IMR-90 (cell line): ENCODE measurements at regions not wholly inside any gene's neighbourhood (a gene's known extent, or its start where the extent isn't known, plus 50 kb on each side); places are given as distances from the start of the nearest gene placed in this dataset.

Experiments
- ATAC-seq: fragments of 200-7000 bp; cut with Tn5 transposase; 2 replicates; pipeline ENCODE4 v1.9.1; 2020; ENCODE audit warnings: low read depth, mild to moderate bottlenecking, moderate library complexity
- BruUV-seq: library from RNA; stranded (reverse); fragments of 400-500 nt; replicated peaks from 2 replicates; lab custom pipeline; 2021; lab: Mats Ljungman, UMichigan
- CTCF ChIA-PET: fragments of 300-600 bp; formaldehyde crosslinking; extraction: SDS; loops from one replicate; lab custom pipeline; 2021; ENCODE audit warnings: antibody characterized with exemption; lab: Yijun Ruan, JAX
- POLR2A ChIA-PET: fragments of 300-600 bp; sonication (Branson Sonifier 250); formaldehyde crosslinking; loops from one replicate; lab custom pipeline; 2022; ENCODE audit warnings: antibody characterized with exemption; ENCODE audit not compliant: unreplicated experiment; lab: Charles Lee
- DNase-seq: peaks from one replicate; pipeline ENCODE4 v3.0.0; 2013
- H2AFZ ChIP-seq: replicated peaks from 2 replicates; pipeline ENCODE3; 2013; ENCODE audit warnings: low read length, mild to moderate bottlenecking; ENCODE audit not compliant: poor library complexity
- H2AK5ac ChIP-seq: 2 replicates; pipeline ENCODE4 v1.6.1; 2013; ENCODE audit warnings: low read depth, low read length, inconsistent platforms
- H2AK9ac ChIP-seq: replicated peaks from 2 replicates; pipeline ENCODE3; 2013; ENCODE audit warnings: mild to moderate bottlenecking, low read depth, low read length, moderate library complexity; ENCODE audit not compliant: poor library complexity
- H2BK120ac ChIP-seq: 2 replicates; pipeline ENCODE4 v1.6.1; 2013; ENCODE audit warnings: low read depth, low read length, inconsistent platforms
- H2BK15ac ChIP-seq: 3 replicates; pipeline ENCODE4 v1.6.1; 2013; ENCODE audit warnings: low read depth, low read length, inconsistent platforms
- H2BK20ac ChIP-seq: 2 replicates; pipeline ENCODE4 v1.6.1; 2013; ENCODE audit warnings: low read depth, mild to moderate bottlenecking, inconsistent platforms, low read length, moderate library complexity
- H2BK5ac ChIP-seq: 2 replicates; pipeline ENCODE4 v1.6.1; 2013; ENCODE audit warnings: mild to moderate bottlenecking, low read depth, low read length, inconsistent platforms; ENCODE audit not compliant: poor library complexity, severe bottlenecking
- H3K14ac ChIP-seq: replicated peaks from 2 replicates; pipeline ENCODE4 v1.6.1; 2013; ENCODE audit warnings: low read depth, low read length, inconsistent platforms
- H3K18ac ChIP-seq: 2 replicates; pipeline ENCODE4 v1.6.1; 2013; ENCODE audit warnings: low read depth, low read length, control low read depth
- H3K23ac ChIP-seq: 2 replicates; pipeline ENCODE4 v1.6.1; 2013; ENCODE audit warnings: low read depth, low read length, inconsistent platforms
- H3K27ac ChIP-seq: 2 replicates; pipeline ENCODE4 v1.5.1; 2013; ENCODE audit warnings: mild to moderate bottlenecking, control low read depth, low read length; ENCODE audit not compliant: insufficient read depth
- H3K27me3 ChIP-seq: 2 replicates; pipeline ENCODE4 v1.6.1; 2013; ENCODE audit warnings: low read length; ENCODE audit not compliant: control insufficient read depth, insufficient read depth
- H3K36me3 ChIP-seq: 2 replicates; pipeline ENCODE4 v1.6.1; 2013; ENCODE audit warnings: low read length, mixed read lengths; ENCODE audit not compliant: control insufficient read depth, insufficient read depth
- H3K4ac ChIP-seq: 2 replicates; pipeline ENCODE4 v1.6.1; 2013; ENCODE audit warnings: low read depth, low read length, inconsistent platforms
- H3K4me1 ChIP-seq: 2 replicates; pipeline ENCODE4 v1.6.1; 2013; ENCODE audit warnings: low read length, mixed read lengths; ENCODE audit not compliant: control insufficient read depth, insufficient read depth
- H3K4me2 ChIP-seq: 2 replicates; pipeline ENCODE4 v1.6.1; 2013; ENCODE audit warnings: low read depth, mild to moderate bottlenecking, control low read depth, low read length, moderate library complexity
- H3K4me3 ChIP-seq: 2 replicates; pipeline ENCODE4 v1.5.1; 2013; ENCODE audit warnings: low read depth, mild to moderate bottlenecking, control low read depth, low read length, moderate library complexity; ENCODE audit not compliant: insufficient read depth
- H3K56ac ChIP-seq: 2 replicates; pipeline ENCODE4 v1.6.1; 2013; ENCODE audit warnings: low read length, inconsistent platforms; ENCODE audit not compliant: insufficient read depth; ENCODE audit errors: extremely low read depth
- H3K79me1 ChIP-seq, 2 experiments: 2 replicates each; pipeline ENCODE4 v1.6.1; 2013; ENCODE audit warnings: low read length in 2 of 2, inconsistent platforms in 1 of 2, low read depth in 1 of 2
- H3K9ac ChIP-seq: 2 replicates; pipeline ENCODE4 v1.6.1; 2013; ENCODE audit warnings: low read depth, low read length, control low read depth
- H3K9me1 ChIP-seq: 2 replicates; pipeline ENCODE4 v1.6.1; 2013; ENCODE audit warnings: low read length, inconsistent platforms; ENCODE audit not compliant: insufficient read depth
- H3K9me3 ChIP-seq: 2 replicates; pipeline ENCODE4 v1.6.1; 2013; ENCODE audit warnings: low read length; ENCODE audit not compliant: control insufficient read depth, insufficient read depth
- H4K20me1 ChIP-seq: 2 replicates; pipeline ENCODE4 v1.6.1; 2013; ENCODE audit warnings: low read length, inconsistent platforms; ENCODE audit not compliant: insufficient read depth
- H4K5ac ChIP-seq: 2 replicates; pipeline ENCODE4 v1.6.1; 2013; ENCODE audit warnings: mild to moderate bottlenecking, low read depth, low read length, control low read depth
- H4K8ac ChIP-seq, 2 experiments: 2 replicates each; pipeline ENCODE4 v1.6.1; 2013; ENCODE audit warnings: low read depth in 2 of 2, low read length in 2 of 2, control low read depth in 1 of 2, inconsistent platforms in 1 of 2
- H4K91ac ChIP-seq: 2 replicates; pipeline ENCODE4 v1.6.1; 2013; ENCODE audit warnings: low read depth, low read length, inconsistent platforms; ENCODE audit not compliant: insufficient read depth
- CHD1 ChIP-seq: IDR thresholded peaks from 2 replicates; pipeline ENCODE4 v1.6.1; 2012; ENCODE audit warnings: low read depth, low read length, improper control_type of control experiment
- MAZ ChIP-seq: IDR thresholded peaks from 2 replicates; pipeline ENCODE4 v1.6.1; 2012; ENCODE audit warnings: low read depth, mild to moderate bottlenecking, low read length, improper control_type of control experiment, moderate library complexity, borderline replicate concordance
- NFE2L2 ChIP-seq: fragments of 150-350 bp; IDR thresholded peaks from 2 replicates; pipeline ENCODE4 v1.6.1; 2016; ENCODE audit warnings: low read depth, mild to moderate bottlenecking, low read length
- POLR2A ChIP-seq: IDR thresholded peaks from 2 replicates; pipeline ENCODE4 v1.6.1; 2012; ENCODE audit warnings: mild to moderate bottlenecking, low read depth, low read length
- RCOR1 ChIP-seq: IDR thresholded peaks from 2 replicates; pipeline ENCODE4 v1.6.1; 2012; ENCODE audit warnings: mild to moderate bottlenecking, low read length, improper control_type of control experiment; ENCODE audit not compliant: insufficient replicate concordance
- RFX5 ChIP-seq: IDR thresholded peaks from 2 replicates; pipeline ENCODE4 v1.8.0; 2012; ENCODE audit warnings: low read depth, mild to moderate bottlenecking, low read length, moderate library complexity
- SMC3 ChIP-seq: fragments of 150-350 bp; IDR thresholded peaks from 2 replicates; pipeline ENCODE4 v1.6.1; 2016; ENCODE audit warnings: low read depth, mild to moderate bottlenecking, antibody characterized with exemption, low read length, moderate library complexity
- WGBS, 2 experiments: methylation state at CpG; one replicate each; pipeline versions ENCODE4 v1.1.5 to v1.1.7; 2013; ENCODE audit warnings: missing lambda C conversion rate in 2 of 2; ENCODE audit not compliant: insufficient read length in 1 of 2; ENCODE audit errors: extremely low coverage in 2 of 2; 5-methylcytosine and 5-hydroxymethylcytosine counted together
- dilution Hi-C: fragments of 300-500 bp; cut with HindIII; formaldehyde crosslinking; loops from one replicate; pipeline ENCODE4 v1.14.3; 2018; ENCODE audit warnings: low sequenced_read_pairs; ENCODE audit not compliant: unreplicated experiment
- in situ Hi-C: fragments of 300-500 bp; cut with MboI; formaldehyde crosslinking; loops from 3 replicates; pipeline ENCODE4 v1.14.3; 2019; ENCODE audit warnings: low sequenced_read_pairs, inconsistent platforms, mixed read lengths
- intact Hi-C: fragments of 100-400 bp; cut with micrococcal nuclease; formaldehyde crosslinking; loops from 2 replicates; pipeline ENCODE4 v1.10.0; 2022
- TF ChIP-seq, protein P1 (sequence below): fragments of 150-350 bp; IDR thresholded peaks from 2 replicates; pipeline ENCODE4 v1.6.1; 2016; ENCODE audit warnings: low read depth, mild to moderate bottlenecking, low read length, moderate library complexity, borderline replicate concordance
- TF ChIP-seq, protein P2 (sequence below): fragments of 150-350 bp; IDR thresholded peaks from 2 replicates; pipeline ENCODE4 v1.6.1; 2017; ENCODE audit warnings: mild to moderate bottlenecking, antibody characterized with exemption, low read length, low read depth

- ATAC-seq = no peak
- no TSS peak for BruUV-seq
- H3K79me1 ChIP-seq = no peaks in the 10 kb centered on the region
- H3K4me1 ChIP-seq = no peaks in the 10 kb centered on the region
- no CpG with 5 or more reads among the region's 1 CpG for WGBS, 2 experiments
- H2AK5ac ChIP-seq = no peak overlapping the region
- no peak overlapping the region for H2BK120ac ChIP-seq
- no peak overlapping the region for H2BK5ac ChIP-seq
- H2BK20ac ChIP-seq = no peak overlapping the region
- CTCF ChIA-PET = no interaction called here
- H2BK15ac ChIP-seq = no peak overlapping the region
- H3K18ac ChIP-seq = no peak overlapping the region
- H2AFZ ChIP-seq = no peak overlapping the region
- H3K9me3 ChIP-seq = peaks cover 5% of the 10 kb centered on the region; the same call in 1 of the 2 replicates
- no peak for DNase-seq
- H4K20me1 ChIP-seq = no peaks in the 10 kb centered on the region
- no peak overlapping the region for H3K4me3 ChIP-seq
- H4K91ac ChIP-seq = no peak overlapping the region
- H3K36me3 ChIP-seq = no peaks in the 10 kb centered on the region
- intact Hi-C loops (no loop called here), dilution Hi-C loops (no loop called here), in situ Hi-C loops (no loop called here)
- no peak overlapping the region for H3K27ac ChIP-seq
- TF ChIP-seq, protein P1, sequence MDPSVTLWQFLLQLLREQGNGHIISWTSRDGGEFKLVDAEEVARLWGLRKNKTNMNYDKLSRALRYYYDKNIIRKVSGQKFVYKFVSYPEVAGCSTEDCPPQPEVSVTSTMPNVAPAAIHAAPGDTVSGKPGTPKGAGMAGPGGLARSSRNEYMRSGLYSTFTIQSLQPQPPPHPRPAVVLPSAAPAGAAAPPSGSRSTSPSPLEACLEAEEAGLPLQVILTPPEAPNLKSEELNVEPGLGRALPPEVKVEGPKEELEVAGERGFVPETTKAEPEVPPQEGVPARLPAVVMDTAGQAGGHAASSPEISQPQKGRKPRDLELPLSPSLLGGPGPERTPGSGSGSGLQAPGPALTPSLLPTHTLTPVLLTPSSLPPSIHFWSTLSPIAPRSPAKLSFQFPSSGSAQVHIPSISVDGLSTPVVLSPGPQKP = no peak
- TF ChIP-seq NFE2L2 = no peak
- no peak for TF ChIP-seq CHD1
- TF ChIP-seq RCOR1 = no peak
- no peak for TF ChIP-seq MAZ
- TF ChIP-seq SMC3 = no peak
- no peak for TF ChIP-seq RFX5
- TF ChIP-seq, protein P2, sequence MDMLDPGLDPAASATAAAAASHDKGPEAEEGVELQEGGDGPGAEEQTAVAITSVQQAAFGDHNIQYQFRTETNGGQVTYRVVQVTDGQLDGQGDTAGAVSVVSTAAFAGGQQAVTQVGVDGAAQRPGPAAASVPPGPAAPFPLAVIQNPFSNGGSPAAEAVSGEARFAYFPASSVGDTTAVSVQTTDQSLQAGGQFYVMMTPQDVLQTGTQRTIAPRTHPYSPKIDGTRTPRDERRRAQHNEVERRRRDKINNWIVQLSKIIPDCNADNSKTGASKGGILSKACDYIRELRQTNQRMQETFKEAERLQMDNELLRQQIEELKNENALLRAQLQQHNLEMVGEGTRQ = no peak
- TF ChIP-seq POLR2A = no peak
- no peak overlapping the region for H2AK9ac ChIP-seq
- H3K4me2 ChIP-seq = no peak overlapping the region
- H3K14ac ChIP-seq = no peak overlapping the region
- H3K23ac ChIP-seq = no peak overlapping the region
- no peak overlapping the region for H3K9ac ChIP-seq
- POLR2A ChIA-PET = no interaction called here
- no peak overlapping the region for H4K8ac ChIP-seq
- H3K9me1 ChIP-seq = no peaks in the 10 kb centered on the region
- no peak overlapping the region for H3K4ac ChIP-seq
- H3K27me3 ChIP-seq = no peaks in the 10 kb centered on the region
- no peak overlapping the region for H4K5ac ChIP-seq
- H3K56ac ChIP-seq = no peak overlapping the region
Measured at GRCh38 chr2:34349527-34349926, 750.4 kb upstream of the FAM98A start.
